Activated B cell treated with CpG ODN at 0.5 μM for 24 hours (primary cell): ENCODE measurements at regions not wholly inside any gene's neighbourhood (a gene's known extent, or its start where the extent isn't known, plus 50 kb on each side); places are given as distances from the start of the nearest gene placed in this dataset.

Experiments used
- ATAC-seq: fragments of 200-7000 bp; cut with Tn5 transposase; one replicate; pipeline ENCODE4 v1.10.0; 2021; ENCODE audit warnings: low read depth, mild to moderate bottlenecking, moderate library complexity
- CTCF ChIA-PET: fragments of 350-600 bp; sonication (Branson Sonifier 250); formaldehyde crosslinking; loops from one replicate; lab custom pipeline; 2021; ENCODE audit warnings: antibody characterized with exemption; lab: Charles Lee
- POLR2A ChIA-PET: fragments of 350-600 bp; sonication (Branson Sonifier 250); formaldehyde crosslinking; loops from one replicate; lab custom pipeline; 2021; ENCODE audit warnings: antibody characterized with exemption; lab: Charles Lee
- DNase-seq: peaks from one replicate; pipeline ENCODE4 v3.0.0; 2022
- H3K27ac Mint-ChIP-seq: one replicate; pipeline ENCODE4 v1.8.0; 2020; ENCODE audit warnings: mixed read lengths
- H3K27me3 Mint-ChIP-seq: one replicate; pipeline ENCODE4 v1.8.0; 2021; ENCODE audit warnings: mixed read lengths
- H3K36me3 Mint-ChIP-seq: one replicate; pipeline ENCODE4 v1.8.0; 2021; ENCODE audit warnings: low read depth, mixed read lengths
- H3K4me1 Mint-ChIP-seq: one replicate; pipeline ENCODE4 v1.8.0; 2021; ENCODE audit warnings: mixed read lengths
- H3K4me3 Mint-ChIP-seq: one replicate; pipeline ENCODE4 v1.8.0; 2020; ENCODE audit warnings: mild to moderate bottlenecking, mixed read lengths
- H3K9me3 Mint-ChIP-seq: one replicate; pipeline ENCODE4 v1.8.0; 2020; ENCODE audit warnings: mixed read lengths
- intact Hi-C: fragments of 100-400 bp; cut with micrococcal nuclease; formaldehyde crosslinking; loops from one replicate; pipeline ENCODE4 v1.15.1; 2024
- TF ChIP-seq, protein P1 (sequence below): fragments of 200-600 bp; IDR thresholded peaks from one replicate; pipeline ENCODE4 v1.8.0; 2022; ENCODE audit warnings: antibody characterized with exemption, mild to moderate bottlenecking

DNA sequence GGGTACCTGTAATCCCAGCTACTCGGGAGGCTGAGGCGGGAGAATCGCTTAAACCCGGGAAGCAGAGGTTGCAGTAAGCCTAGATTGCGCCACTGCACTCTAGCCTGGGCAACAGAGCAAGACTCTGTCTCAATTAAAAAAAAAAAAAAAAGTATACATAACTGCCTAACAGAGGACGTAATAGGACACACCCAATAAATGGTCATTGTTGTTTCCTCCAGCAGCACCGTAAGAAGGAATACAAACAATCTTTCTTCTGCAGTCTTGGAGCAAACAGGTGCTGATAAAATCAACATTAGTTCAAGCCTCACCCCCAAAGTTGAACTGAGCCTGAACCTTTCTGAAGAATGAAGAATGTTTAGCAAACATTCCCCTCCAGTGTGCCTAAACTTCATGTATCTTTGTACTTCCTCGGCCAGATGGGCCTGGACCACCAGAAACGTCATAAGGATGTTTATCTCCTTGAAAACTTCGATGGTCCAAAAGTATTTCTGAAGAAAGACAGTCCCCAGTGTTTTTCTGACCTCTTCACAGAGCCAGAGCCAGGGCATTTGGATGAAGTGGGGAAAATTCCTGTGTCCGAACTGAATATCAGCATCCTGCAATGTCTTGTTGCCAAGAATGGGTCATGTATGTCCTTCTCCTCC is 136.8 kb upstream of the F3 start:
- H3K4me1 Mint-ChIP-seq, result no peaks in the 10 kb centered on the region
- TF ChIP-seq, protein P1, sequence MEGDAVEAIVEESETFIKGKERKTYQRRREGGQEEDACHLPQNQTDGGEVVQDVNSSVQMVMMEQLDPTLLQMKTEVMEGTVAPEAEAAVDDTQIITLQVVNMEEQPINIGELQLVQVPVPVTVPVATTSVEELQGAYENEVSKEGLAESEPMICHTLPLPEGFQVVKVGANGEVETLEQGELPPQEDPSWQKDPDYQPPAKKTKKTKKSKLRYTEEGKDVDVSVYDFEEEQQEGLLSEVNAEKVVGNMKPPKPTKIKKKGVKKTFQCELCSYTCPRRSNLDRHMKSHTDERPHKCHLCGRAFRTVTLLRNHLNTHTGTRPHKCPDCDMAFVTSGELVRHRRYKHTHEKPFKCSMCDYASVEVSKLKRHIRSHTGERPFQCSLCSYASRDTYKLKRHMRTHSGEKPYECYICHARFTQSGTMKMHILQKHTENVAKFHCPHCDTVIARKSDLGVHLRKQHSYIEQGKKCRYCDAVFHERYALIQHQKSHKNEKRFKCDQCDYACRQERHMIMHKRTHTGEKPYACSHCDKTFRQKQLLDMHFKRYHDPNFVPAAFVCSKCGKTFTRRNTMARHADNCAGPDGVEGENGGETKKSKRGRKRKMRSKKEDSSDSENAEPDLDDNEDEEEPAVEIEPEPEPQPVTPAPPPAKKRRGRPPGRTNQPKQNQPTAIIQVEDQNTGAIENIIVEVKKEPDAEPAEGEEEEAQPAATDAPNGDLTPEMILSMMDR, result no peak
- peaks cover 4% of the 10 kb centered on the region for H3K27me3 Mint-ChIP-seq
- no peaks in the 10 kb centered on the region for H3K36me3 Mint-ChIP-seq
- no peaks in the 10 kb centered on the region for H3K9me3 Mint-ChIP-seq
- POLR2A ChIA-PET, result no interaction called here
- no peak overlapping the region for H3K4me3 Mint-ChIP-seq
- intact Hi-C loops, result no loop called here
- no peak overlapping the region for H3K27ac Mint-ChIP-seq
- no peak for DNase-seq
- no peak for ATAC-seq
- CTCF ChIA-PET, result no interaction called here

DNA sequence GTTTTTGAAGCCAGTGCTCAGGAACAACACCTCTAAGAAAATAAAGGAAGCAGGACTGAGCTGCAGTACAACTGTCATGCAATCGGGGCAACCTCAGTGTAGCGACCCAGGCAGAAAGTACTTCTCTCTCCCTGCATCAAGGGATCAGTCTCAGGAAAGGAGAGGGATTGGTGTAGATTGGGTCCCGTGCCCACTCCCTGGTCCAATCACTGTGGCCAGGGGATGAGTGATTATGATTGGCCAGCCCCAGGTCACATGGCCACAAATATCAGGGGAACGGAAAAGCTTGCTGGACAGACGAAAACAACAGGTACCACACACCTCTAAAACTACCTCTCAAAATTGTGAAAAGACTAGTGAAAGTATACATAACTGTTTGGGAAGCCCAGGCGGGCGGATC is 136.2 kb upstream of the F3 start:
- Mint-ChIP-seq H3K9me3 (no peaks in the 10 kb centered on the region), H3K27ac (no peak overlapping the region), H3K4me3 (no peak overlapping the region), H3K27me3 (peaks cover 4% of the 10 kb centered on the region), H3K36me3 (no peaks in the 10 kb centered on the region), H3K4me1 (no peaks in the 10 kb centered on the region)
- ATAC-seq, result no peak
- intact Hi-C loops, result no loop called here
- ChIA-PET POLR2A (no interaction called here), CTCF (no interaction called here)
- TF ChIP-seq, protein P1, result no peak
- no peak for DNase-seq

DNA sequence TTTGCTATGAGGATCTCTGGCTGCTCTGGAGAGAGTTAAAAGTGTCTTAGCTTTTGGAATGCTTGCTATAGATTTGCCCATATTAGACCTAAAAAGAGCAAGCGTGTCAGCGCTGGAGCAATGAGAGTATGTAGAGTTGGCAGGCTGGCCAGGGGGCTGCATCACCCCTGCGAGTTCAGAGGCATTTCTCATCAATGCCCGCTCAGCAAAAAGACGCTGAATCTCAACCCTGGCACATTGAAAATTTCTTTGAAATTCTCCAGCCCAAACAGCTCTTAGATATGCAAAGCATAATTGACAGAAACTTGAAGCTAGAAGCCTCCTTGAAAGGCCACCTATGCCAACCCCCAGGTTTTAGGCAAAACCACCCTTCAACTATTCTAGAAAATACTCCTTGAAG is 135.5 kb upstream of the F3 start:
- TF ChIP-seq, protein P1, result no peak
- intact Hi-C loops, result no loop called here
- H3K4me1 Mint-ChIP-seq, result no peaks in the 10 kb centered on the region
- ATAC-seq, result no peak
- H3K36me3 Mint-ChIP-seq, result no peaks in the 10 kb centered on the region
- H3K27me3 Mint-ChIP-seq, result peaks cover 4% of the 10 kb centered on the region
- no peak overlapping the region for H3K4me3 Mint-ChIP-seq
- POLR2A ChIA-PET, result no interaction called here
- DNase-seq, result no peak
- no peak overlapping the region for H3K27ac Mint-ChIP-seq
- no peaks in the 10 kb centered on the region for H3K9me3 Mint-ChIP-seq
- CTCF ChIA-PET, result no interaction called here

DNA sequence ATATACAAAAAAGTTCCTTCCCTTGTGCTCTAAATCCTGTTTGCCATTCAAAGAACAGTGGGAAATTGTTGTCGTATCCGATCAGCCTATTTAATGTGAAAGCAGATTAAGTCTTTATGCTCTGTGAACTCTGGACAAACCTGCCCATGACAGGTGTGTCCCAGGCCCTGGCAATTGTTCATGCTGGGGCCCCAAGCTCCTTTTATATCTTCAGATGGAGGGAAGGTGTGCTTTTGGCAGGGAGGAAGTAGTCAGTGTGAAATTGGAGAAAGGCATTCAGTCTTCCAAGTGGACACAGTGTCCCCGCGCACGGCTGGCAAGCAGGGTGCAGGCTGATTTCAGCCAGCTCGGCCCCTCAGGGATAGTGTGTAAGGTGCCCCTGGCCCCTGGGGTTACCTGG is 135.1 kb upstream of the F3 start:
- Mint-ChIP-seq H3K27me3 (peaks cover 5% of the 10 kb centered on the region), H3K4me1 (no peaks in the 10 kb centered on the region), H3K27ac (no peak overlapping the region), H3K9me3 (no peaks in the 10 kb centered on the region), H3K36me3 (no peaks in the 10 kb centered on the region), H3K4me3 (no peak overlapping the region)
- DNase-seq, result no peak
- ChIA-PET POLR2A (no interaction called here), CTCF (no interaction called here)
- no peak for ATAC-seq
- TF ChIP-seq, protein P1, result no peak
- intact Hi-C loops, result no loop called here

DNA sequence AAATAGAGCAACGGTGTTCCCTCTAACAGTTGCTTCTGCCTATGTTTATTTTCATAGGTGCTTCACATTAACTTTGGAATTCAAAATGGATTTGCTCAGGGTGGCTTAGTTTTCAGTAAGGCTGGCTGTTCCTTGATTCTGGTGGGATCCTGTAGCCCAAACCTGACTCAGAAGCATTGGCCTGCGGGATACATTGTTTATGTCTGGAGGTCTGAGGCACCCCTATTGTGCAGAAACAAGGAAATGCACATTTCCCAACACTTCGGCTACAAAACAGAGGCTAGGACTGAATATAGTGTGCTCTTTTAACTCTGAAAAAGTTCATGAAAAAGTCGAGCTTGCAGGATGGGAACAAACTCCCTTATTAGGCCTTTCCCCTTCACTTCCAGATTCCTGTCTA is 133.8 kb upstream of the F3 start:
- intact Hi-C loops, result no loop called here
- ChIA-PET CTCF (no interaction called here), POLR2A (no interaction called here)
- Mint-ChIP-seq H3K27me3 (peaks cover 8% of the 10 kb centered on the region), H3K9me3 (no peaks in the 10 kb centered on the region), H3K4me1 (no peaks in the 10 kb centered on the region), H3K4me3 (no peak overlapping the region), H3K27ac (no peak overlapping the region), H3K36me3 (no peaks in the 10 kb centered on the region)
- TF ChIP-seq, protein P1, result no peak
- ATAC-seq, result no peak
- DNase-seq, result no peak
